Epithelial cell of esophagus (primary cell): ENCODE measurements at regions not wholly inside any gene's neighbourhood (a gene's known extent, or its start where the extent isn't known, plus 50 kb on each side); places are given as distances from the start of the nearest gene placed in this dataset.

Experiments used
- DNase-seq: peaks from one replicate; pipeline ENCODE4 v3.0.0; 2010; ENCODE audit warnings: low read depth
- H3K4me3 ChIP-seq: 2 replicates; pipeline ENCODE4 v1.5.1; 2011; ENCODE audit warnings: mild to moderate bottlenecking, low read length, control low read depth
- TF ChIP-seq, protein P1 (sequence below): IDR thresholded peaks from 2 replicates; pipeline ENCODE4 v1.5.1; 2011; ENCODE audit warnings: low read depth, mild to moderate bottlenecking, low read length, control low read depth, inconsistent platforms; ENCODE audit not compliant: insufficient read depth; ENCODE audit errors: missing control alignments

DNA sequence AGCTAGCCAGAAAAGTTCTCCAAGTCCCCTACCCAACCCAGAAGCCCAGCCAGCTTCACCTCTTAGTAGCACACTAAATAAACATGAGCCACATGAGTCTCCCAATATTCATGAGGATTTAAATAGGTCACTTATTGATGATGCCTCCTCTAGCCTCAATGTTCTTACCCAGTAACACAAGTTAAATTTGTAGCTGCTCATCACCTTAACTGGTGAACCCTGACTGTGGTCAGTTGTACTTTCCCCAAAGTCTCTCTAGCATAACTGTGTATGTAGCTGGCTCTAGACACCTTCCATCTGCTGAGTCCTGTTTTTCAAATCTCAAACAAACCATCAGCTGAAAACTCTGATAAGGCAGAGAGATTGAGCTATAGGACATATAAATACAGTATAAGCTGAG is 100.3 kb upstream of the ELAVL2 start:
- H3K4me3 ChIP-seq = no peak overlapping the region
- TF ChIP-seq, protein P1, sequence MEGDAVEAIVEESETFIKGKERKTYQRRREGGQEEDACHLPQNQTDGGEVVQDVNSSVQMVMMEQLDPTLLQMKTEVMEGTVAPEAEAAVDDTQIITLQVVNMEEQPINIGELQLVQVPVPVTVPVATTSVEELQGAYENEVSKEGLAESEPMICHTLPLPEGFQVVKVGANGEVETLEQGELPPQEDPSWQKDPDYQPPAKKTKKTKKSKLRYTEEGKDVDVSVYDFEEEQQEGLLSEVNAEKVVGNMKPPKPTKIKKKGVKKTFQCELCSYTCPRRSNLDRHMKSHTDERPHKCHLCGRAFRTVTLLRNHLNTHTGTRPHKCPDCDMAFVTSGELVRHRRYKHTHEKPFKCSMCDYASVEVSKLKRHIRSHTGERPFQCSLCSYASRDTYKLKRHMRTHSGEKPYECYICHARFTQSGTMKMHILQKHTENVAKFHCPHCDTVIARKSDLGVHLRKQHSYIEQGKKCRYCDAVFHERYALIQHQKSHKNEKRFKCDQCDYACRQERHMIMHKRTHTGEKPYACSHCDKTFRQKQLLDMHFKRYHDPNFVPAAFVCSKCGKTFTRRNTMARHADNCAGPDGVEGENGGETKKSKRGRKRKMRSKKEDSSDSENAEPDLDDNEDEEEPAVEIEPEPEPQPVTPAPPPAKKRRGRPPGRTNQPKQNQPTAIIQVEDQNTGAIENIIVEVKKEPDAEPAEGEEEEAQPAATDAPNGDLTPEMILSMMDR = no peak
- DNase-seq = no peak

DNA sequence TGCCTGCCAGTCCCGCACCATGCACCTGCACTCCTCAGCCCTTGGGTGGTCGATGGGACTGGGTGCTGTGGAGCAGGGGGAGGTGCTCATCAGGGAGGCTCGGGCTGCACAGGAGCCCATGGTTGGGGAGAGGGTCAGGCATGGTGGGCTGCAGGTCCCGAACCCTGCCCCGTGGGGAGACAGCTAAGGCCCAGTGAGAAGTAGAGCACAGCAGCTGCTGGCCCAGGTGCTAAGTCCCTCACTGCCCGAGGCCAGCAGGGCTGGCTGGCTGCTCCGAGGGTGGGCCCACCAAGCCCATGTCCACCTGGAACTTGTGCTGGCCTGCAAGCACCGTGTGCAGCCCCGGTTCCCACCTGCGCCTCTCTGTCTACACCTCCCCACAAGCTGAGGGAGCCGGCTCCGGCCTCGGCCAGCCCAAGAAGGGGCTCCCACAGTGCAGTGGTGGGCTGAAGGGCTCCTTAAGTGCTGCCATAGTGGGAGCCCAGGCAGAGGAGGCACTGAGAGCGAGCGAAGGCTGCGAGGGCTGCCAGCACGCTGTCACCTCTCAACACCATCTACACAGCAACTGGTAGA is 88.5 kb upstream of the ELAVL2 start:
- TF ChIP-seq, protein P1 = no peak
- no peak for DNase-seq
- H3K4me3 ChIP-seq = no peak overlapping the region

DNA sequence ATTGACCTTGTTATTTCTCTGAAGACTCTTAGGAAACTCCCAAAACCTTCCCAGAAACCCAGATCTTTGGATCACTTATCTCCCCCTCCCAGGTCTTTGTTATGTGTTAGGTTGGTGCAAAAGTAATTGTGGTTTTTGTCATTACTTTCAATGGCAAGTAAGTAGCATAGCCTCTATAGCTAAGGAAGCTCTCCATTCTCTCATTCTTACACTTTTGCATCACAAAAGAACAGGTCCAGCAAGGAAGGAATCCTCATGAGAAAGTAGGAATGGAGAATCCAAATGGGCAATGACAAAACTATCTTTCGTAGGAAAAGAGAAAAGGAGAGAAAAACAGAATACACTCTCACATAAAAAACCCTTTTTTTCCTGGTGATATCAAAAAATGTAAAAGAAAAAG is 81.3 kb upstream of the ELAVL2 start:
- TF ChIP-seq, protein P1 = no peak
- H3K4me3 ChIP-seq = no peak overlapping the region
- DNase-seq = no peak

DNA sequence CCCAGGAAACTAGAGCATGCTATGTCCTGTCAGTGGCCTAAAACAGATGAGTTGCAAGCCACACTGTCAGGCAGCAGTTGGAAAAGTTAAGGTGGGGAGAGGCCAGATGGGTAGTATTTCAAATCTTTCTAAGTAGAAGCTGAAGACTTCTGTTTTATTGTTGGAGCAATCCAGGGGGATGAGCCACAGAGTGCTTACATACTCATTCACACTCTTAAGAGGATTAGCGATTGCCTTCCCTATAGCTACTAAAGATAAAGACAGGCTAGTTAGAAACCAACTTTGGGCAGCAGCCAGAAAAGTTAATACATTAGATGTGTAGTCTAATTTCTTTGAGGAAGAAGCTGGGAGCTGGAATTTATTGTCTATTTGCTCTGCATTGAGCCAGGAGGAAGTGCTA is 61.7 kb upstream of the ELAVL2 start:
- no peak for DNase-seq
- H3K4me3 ChIP-seq = no peak overlapping the region
- TF ChIP-seq, protein P1 = no peak
